ENCODE measurements at regions not wholly inside any gene's neighbourhood (a gene's known extent, or its start where the extent isn't known, plus 50 kb on each side); places are given as distances from the start of the nearest gene placed in this dataset.

- 99% methylated on average over 5 of the region's 5 CpGs for WGBS (ENCODE audit: insufficient coverage, insufficient replicate concordance, low lambda C conversion rate, missing lambda C conversion rate)
- POLR2A ChIA-PET = no interaction called here
- no peak overlapping the region for H3K4me3 ChIP-seq
- CTCF ChIA-PET = interaction anchor here (1.3 kb wide), 1 partner anchor 25 kb away, joined by 3 read pairs; no protein-coding TSS in a partner anchor
- in situ Hi-C loops (cut with MboI) (no loop called here), intact Hi-C loops (cut with micrococcal nuclease; ENCODE audit: unreplicated experiment) (no loop called here)
- RAD21 ChIA-PET (ENCODE audit: unreplicated experiment) = no interaction called here
- no peak for FAIRE-seq
- SMC1A ChIA-PET (ENCODE audit: uncharacterized antibody, unreplicated experiment) = interaction anchor here (0.9 to 1.2 kb wide), 3 partner anchors 11 to 45 kb away, joined by 3 to 5 read pairs (median 4); no protein-coding TSS in a partner anchor
- no peaks in the 10 kb centered on the region for H3K36me3 ChIP-seq (ENCODE audit: control insufficient read depth in 2 of 2, insufficient read depth in 2 of 2, low read length in 1 of 2)
- H3K79me2 ChIP-seq (ENCODE audit: control insufficient read depth, insufficient read depth, low read length) = no peaks in the 10 kb centered on the region
- H3K9me3 ChIP-seq (replicated peaks; ENCODE audit: control insufficient read depth, insufficient read depth, low read length) = peaks cover 3% of the 10 kb centered on the region
- no peak for DNase-seq (ENCODE audit: low read depth, low spot score)
- BruUV-seq (replicated peaks) = no TSS peak
- H4K20me1 ChIP-seq (ENCODE audit: control insufficient read depth, insufficient read depth) = no peaks in the 10 kb centered on the region
- TF ChIP-seq CHD2 (IDR thresholded peaks at IDR 0.05; ENCODE audit: borderline replicate concordance, low read depth, low read length) (no peak), CBX3 (IDR thresholded peaks at IDR 0.05; ENCODE audit: borderline replicate concordance, low read depth) (no peak), NFYA (IDR thresholded peaks at IDR 0.05; ENCODE audit: borderline replicate concordance, low read depth, low read length) (no peak), STAT3 (IDR thresholded peaks at IDR 0.05; ENCODE audit: low read depth, low read length) (no peak), IRF4 (IDR thresholded peaks at IDR 0.05; ENCODE audit: low read depth, low read length) (no peak), ZNF207 (IDR thresholded peaks at IDR 0.05; ENCODE audit: borderline replicate concordance) (no peak)
- TF ChIP-seq, protein P1, sequence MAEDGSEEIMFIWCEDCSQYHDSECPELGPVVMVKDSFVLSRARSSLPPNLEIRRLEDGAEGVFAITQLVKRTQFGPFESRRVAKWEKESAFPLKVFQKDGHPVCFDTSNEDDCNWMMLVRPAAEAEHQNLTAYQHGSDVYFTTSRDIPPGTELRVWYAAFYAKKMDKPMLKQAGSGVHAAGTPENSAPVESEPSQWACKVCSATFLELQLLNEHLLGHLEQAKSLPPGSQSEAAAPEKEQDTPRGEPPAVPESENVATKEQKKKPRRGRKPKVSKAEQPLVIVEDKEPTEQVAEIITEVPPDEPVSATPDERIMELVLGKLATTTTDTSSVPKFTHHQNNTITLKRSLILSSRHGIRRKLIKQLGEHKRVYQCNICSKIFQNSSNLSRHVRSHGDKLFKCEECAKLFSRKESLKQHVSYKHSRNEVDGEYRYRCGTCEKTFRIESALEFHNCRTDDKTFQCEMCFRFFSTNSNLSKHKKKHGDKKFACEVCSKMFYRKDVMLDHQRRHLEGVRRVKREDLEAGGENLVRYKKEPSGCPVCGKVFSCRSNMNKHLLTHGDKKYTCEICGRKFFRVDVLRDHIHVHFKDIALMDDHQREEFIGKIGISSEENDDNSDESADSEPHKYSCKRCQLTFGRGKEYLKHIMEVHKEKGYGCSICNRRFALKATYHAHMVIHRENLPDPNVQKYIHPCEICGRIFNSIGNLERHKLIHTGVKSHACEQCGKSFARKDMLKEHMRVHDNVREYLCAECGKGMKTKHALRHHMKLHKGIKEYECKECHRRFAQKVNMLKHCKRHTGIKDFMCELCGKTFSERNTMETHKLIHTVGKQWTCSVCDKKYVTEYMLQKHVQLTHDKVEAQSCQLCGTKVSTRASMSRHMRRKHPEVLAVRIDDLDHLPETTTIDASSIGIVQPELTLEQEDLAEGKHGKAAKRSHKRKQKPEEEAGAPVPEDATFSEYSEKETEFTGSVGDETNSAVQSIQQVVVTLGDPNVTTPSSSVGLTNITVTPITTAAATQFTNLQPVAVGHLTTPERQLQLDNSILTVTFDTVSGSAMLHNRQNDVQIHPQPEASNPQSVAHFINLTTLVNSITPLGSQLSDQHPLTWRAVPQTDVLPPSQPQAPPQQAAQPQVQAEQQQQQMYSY (CRISPR knock-in tag; IDR thresholded peaks at IDR 0.05) = no peak
- no peak overlapping the region for H3K9ac ChIP-seq (ENCODE audit: control insufficient read depth, insufficient read depth, low read length)
- no peaks in the 10 kb centered on the region for H3K4me1 ChIP-seq (ENCODE audit: control insufficient read depth, insufficient read depth, low read length)
- ATAC-seq = no peak
- H2AFZ ChIP-seq (ENCODE audit: control insufficient read depth, low read depth, low read length) = no peak overlapping the region
- H3K27ac ChIP-seq (ENCODE audit: control insufficient read depth, insufficient read depth) = no peak overlapping the region
- H3K4me2 ChIP-seq (ENCODE audit: control insufficient read depth, insufficient read depth) = no peak overlapping the region
- H3K27me3 ChIP-seq (replicated peaks in 1 of 2; ENCODE audit: control insufficient read depth in 2 of 2, insufficient read depth in 2 of 2, low read length in 1 of 2) = no peaks in the 10 kb centered on the region
Observed at GRCh38 chr1:221620437-221621384, 121.2 kb downstream of the DUSP10 start.
